Lower lobe of right lung (tissue), 2 donors: ENCODE measurements at regions not wholly inside any gene's neighbourhood (a gene's known extent, or its start where the extent isn't known, plus 50 kb on each side); places are given as distances from the start of the nearest gene placed in this dataset.

Experiments used
- ATAC-seq, 2 donors: fragments of 200-7000 bp; cut with Tn5 transposase; one replicate each; pipeline ENCODE4 v1.9.1; 2020 to 2022; ENCODE audit warnings: mild to moderate bottlenecking in 2 of 2, moderate library complexity in 2 of 2
- DNase-seq: peaks from one replicate; pipeline ENCODE4 v3.0.0-alpha.2; 2020
- H3K27ac ChIP-seq: fragments of 200-600 bp; one replicate; pipeline ENCODE4 v1.8.0; 2022
- H3K27me3 ChIP-seq: fragments of 200-600 bp; one replicate; pipeline ENCODE4 v1.8.0; 2022; ENCODE audit warnings: low read depth
- H3K36me3 ChIP-seq: fragments of 200-600 bp; one replicate; pipeline ENCODE4 v1.8.0; 2022; ENCODE audit warnings: mild to moderate bottlenecking
- H3K4me1 ChIP-seq: fragments of 200-600 bp; one replicate; pipeline ENCODE4 v1.8.0; 2022
- H3K4me3 ChIP-seq: fragments of 200-600 bp; one replicate; pipeline ENCODE4 v1.8.0; 2022; ENCODE audit warnings: mild to moderate bottlenecking
- H3K9me3 ChIP-seq: fragments of 200-600 bp; one replicate; pipeline ENCODE4 v1.8.0; 2022
- intact Hi-C: fragments of 100-400 bp; cut with DNase I; formaldehyde crosslinking; loops from one replicate; pipeline ENCODE4 v1.11.0; 2022
- TF ChIP-seq, protein P1 (sequence below): fragments of 200-600 bp; IDR thresholded peaks from one replicate; pipeline ENCODE4 v1.8.0; 2022; ENCODE audit warnings: antibody characterized with exemption, mild to moderate bottlenecking
- donor health status: DM: no; HTN: yes; CAD: no; lungs with severe emphysema.

- Histone ChIP-seq H3K27ac (no peak overlapping the region), H3K4me3 (no peak overlapping the region), H3K9me3 (no peaks in the 10 kb centered on the region), H3K36me3 (no peaks in the 10 kb centered on the region), H3K27me3 (no peaks in the 10 kb centered on the region), H3K4me1 (no peaks in the 10 kb centered on the region)
- no peak for DNase-seq
- intact Hi-C loops: no loop called here
- TF ChIP-seq, protein P1, sequence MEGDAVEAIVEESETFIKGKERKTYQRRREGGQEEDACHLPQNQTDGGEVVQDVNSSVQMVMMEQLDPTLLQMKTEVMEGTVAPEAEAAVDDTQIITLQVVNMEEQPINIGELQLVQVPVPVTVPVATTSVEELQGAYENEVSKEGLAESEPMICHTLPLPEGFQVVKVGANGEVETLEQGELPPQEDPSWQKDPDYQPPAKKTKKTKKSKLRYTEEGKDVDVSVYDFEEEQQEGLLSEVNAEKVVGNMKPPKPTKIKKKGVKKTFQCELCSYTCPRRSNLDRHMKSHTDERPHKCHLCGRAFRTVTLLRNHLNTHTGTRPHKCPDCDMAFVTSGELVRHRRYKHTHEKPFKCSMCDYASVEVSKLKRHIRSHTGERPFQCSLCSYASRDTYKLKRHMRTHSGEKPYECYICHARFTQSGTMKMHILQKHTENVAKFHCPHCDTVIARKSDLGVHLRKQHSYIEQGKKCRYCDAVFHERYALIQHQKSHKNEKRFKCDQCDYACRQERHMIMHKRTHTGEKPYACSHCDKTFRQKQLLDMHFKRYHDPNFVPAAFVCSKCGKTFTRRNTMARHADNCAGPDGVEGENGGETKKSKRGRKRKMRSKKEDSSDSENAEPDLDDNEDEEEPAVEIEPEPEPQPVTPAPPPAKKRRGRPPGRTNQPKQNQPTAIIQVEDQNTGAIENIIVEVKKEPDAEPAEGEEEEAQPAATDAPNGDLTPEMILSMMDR: no peak
- ATAC-seq: no peak
Measured at GRCh38 chr14:42001431-42001830, 394.8 kb downstream of the LRFN5 start.

DNA sequence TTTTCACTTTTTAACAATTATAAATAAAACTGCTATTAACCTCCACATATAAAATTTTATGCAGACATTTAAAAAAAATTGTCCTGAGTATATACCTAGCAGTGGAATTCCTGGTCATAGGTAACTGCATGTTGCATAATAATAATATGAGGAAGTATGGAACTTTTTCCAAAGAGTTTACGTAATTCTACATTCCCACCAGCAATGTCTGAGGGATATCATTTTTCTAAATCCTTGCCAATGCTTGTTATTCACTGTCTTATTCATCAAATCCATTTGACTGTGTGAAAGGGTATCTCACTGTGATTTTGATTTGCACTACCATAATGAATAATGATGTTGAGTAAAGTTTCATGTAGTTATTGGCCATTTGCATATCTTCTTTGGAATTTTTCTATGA is 393.8 kb downstream of the LRFN5 start:
- ATAC-seq: no peak
- H3K36me3 ChIP-seq: no peaks in the 10 kb centered on the region
- no peaks in the 10 kb centered on the region for H3K4me1 ChIP-seq
- H3K27ac ChIP-seq: no peak overlapping the region
- TF ChIP-seq, protein P1: no peak
- no peaks in the 10 kb centered on the region for H3K27me3 ChIP-seq
- DNase-seq: no peak
- intact Hi-C loops: no loop called here
- no peaks in the 10 kb centered on the region for H3K9me3 ChIP-seq
- no peak overlapping the region for H3K4me3 ChIP-seq

DNA sequence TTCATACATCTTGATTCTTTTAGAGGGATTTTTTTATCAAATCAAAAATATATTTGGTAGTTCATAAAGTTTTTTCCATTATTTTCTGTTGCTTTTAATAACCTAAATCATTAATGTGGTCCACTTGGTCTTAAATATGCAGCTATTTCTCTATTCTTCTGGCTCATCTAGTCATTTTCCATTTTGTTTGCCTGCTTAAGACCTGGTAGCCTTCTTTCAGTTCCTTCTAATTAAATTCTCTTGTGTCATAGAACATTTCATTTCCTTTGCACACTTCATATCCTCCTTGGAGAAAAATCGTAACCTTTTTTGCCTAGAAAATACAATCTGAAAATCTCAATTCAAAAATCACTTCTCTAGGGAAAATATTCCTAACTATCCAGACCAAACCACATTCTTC is 387.0 kb downstream of the LRFN5 start:
- no peaks in the 10 kb centered on the region for H3K27me3 ChIP-seq
- H3K36me3 ChIP-seq: no peaks in the 10 kb centered on the region
- no peak overlapping the region for H3K4me3 ChIP-seq
- DNase-seq (no peak), ATAC-seq (no peak)
- H3K9me3 ChIP-seq: no peaks in the 10 kb centered on the region
- TF ChIP-seq, protein P1: no peak
- no peaks in the 10 kb centered on the region for H3K4me1 ChIP-seq
- no peak overlapping the region for H3K27ac ChIP-seq
- intact Hi-C loops: no loop called here

- H3K9me3 ChIP-seq: no peaks in the 10 kb centered on the region
- no peaks in the 10 kb centered on the region for H3K36me3 ChIP-seq
- no peak for DNase-seq
- intact Hi-C loops: no loop called here
- no peaks in the 10 kb centered on the region for H3K4me1 ChIP-seq
- no peaks in the 10 kb centered on the region for H3K27me3 ChIP-seq
- H3K27ac ChIP-seq: no peak overlapping the region
- no peak for ATAC-seq
- TF ChIP-seq, protein P1: no peak
- H3K4me3 ChIP-seq: no peak overlapping the region
Measured at GRCh38 chr14:41986700-41987099, 380.0 kb downstream of the LRFN5 start.

DNA sequence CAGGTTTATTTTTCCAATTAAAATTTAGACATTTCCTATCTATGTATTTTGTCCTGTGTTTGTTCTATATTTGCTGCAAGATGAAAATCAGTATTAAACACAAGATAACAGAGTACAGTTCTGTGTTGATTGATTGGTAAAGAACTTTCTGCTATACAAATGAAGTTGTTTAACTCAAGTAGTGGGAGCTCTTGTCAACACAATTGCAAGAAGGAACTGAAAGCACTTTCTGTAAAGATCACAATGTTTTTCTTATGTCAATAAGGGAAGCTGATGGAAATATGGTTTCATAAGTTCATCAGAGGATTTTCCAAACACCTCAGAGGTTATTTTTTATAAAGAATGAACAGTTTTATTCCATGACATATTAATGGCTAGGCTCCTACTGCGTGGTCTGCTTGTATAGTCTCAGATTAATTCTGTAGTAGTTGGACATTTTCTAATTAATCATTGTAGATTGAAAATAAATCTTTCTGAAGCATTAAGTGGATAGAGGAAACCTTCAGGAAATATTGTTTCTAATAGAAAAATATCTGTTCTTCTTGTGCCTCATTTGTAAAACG is 379.5 kb downstream of the LRFN5 start:
- H3K4me1 ChIP-seq: no peaks in the 10 kb centered on the region
- intact Hi-C loops: no loop called here
- no peak overlapping the region for H3K27ac ChIP-seq
- no peaks in the 10 kb centered on the region for H3K9me3 ChIP-seq
- no peak for DNase-seq
- no peaks in the 10 kb centered on the region for H3K36me3 ChIP-seq
- H3K27me3 ChIP-seq: no peaks in the 10 kb centered on the region
- ATAC-seq: no peak
- TF ChIP-seq, protein P1: no peak
- H3K4me3 ChIP-seq: no peak overlapping the region

- DNase-seq: no peak
- Histone ChIP-seq H3K36me3 (no peaks in the 10 kb centered on the region), H3K9me3 (peaks cover 12% of the 10 kb centered on the region), H3K4me3 (no peak overlapping the region), H3K27me3 (no peaks in the 10 kb centered on the region), H3K4me1 (no peaks in the 10 kb centered on the region), H3K27ac (no peak overlapping the region)
- no peak for ATAC-seq
- TF ChIP-seq, protein P1: no peak
- intact Hi-C loops: no loop called here
Measured at GRCh38 chr14:41973178-41973577, 366.5 kb downstream of the LRFN5 start.
